GM10248 (cell line): ENCODE measurements at regions not wholly inside any gene's neighbourhood (a gene's known extent, or its start where the extent isn't known, plus 50 kb on each side); places are given as distances from the start of the nearest gene placed in this dataset.

ENCODE experiments used
- CTCF ChIA-PET: fragments of 300-600 bp; sonication (Branson Sonifier 250); formaldehyde crosslinking; extraction: SDS; loops from one replicate; lab custom pipeline; 2021; ENCODE audit warnings: antibody characterized with exemption; lab: Yijun Ruan, JAX
- POLR2A ChIA-PET: fragments of 350-650 bp; sonication (Branson Sonifier 250); formaldehyde crosslinking; extraction: SDS; loops from one replicate; lab custom pipeline; 2020; ENCODE audit warnings: antibody characterized with exemption; lab: Yijun Ruan, JAX
- DNase-seq: peaks from one replicate; pipeline ENCODE4 v3.0.0; 2012; ENCODE audit errors: extremely low spot score
- CTCF ChIP-seq: IDR thresholded peaks from 2 replicates; pipeline ENCODE4 v1.5.1; 2012; ENCODE audit warnings: mild to moderate bottlenecking, low read depth; ENCODE audit errors: extremely low read depth, missing control alignments, control extremely low read depth

- POLR2A ChIA-PET, result no interaction called here
- CTCF ChIA-PET, result interaction anchor here (1.2 kb wide), 1 partner anchor 171 kb away, joined by 3 read pairs; no protein-coding TSS in a partner anchor
- TF ChIP-seq CTCF, result no peak
- no peak for DNase-seq
Observed at GRCh38 chr11:70024773-70025045, 53.4 kb upstream of the ANO1 start.

GRCh38 chr11:70025308-70025707 is 52.8 kb upstream of the ANO1 start:
- no peak for DNase-seq
- no peak for TF ChIP-seq CTCF
- ChIA-PET CTCF (no interaction called here), POLR2A (no interaction called here)

- TF ChIP-seq CTCF, result no peak
- POLR2A ChIA-PET, result no interaction called here
- no peak for DNase-seq
- CTCF ChIA-PET, result no interaction called here
Observed at GRCh38 chr11:70026012-70026411, 52.1 kb upstream of the ANO1 start.

- POLR2A ChIA-PET, result no interaction called here
- CTCF ChIA-PET, result no interaction called here
- TF ChIP-seq CTCF, result no peak
- no peak for DNase-seq
Observed at GRCh38 chr11:70026726-70027125, 51.4 kb upstream of the ANO1 start.

GRCh38 chr11:70027451-70027850 is 50.7 kb upstream of the ANO1 start:
- no peak for DNase-seq
- ChIA-PET CTCF (no interaction called here), POLR2A (no interaction called here)
- TF ChIP-seq CTCF, result no peak

- no peak for TF ChIP-seq CTCF
- ChIA-PET POLR2A (no interaction called here), CTCF (interaction anchor here (1.3 kb wide), 1 partner anchor 9 kb away, joined by 3 read pairs; no protein-coding TSS in a partner anchor)
- no peak for DNase-seq
Observed at GRCh38 chr11:70028147-70028855, 49.8 kb upstream of the ANO1 start.
